ENCODE measurements at regions not wholly inside any gene's neighbourhood (a gene's known extent, or its start where the extent isn't known, plus 50 kb on each side); places are given as distances from the start of the nearest gene placed in this dataset.

DNA sequence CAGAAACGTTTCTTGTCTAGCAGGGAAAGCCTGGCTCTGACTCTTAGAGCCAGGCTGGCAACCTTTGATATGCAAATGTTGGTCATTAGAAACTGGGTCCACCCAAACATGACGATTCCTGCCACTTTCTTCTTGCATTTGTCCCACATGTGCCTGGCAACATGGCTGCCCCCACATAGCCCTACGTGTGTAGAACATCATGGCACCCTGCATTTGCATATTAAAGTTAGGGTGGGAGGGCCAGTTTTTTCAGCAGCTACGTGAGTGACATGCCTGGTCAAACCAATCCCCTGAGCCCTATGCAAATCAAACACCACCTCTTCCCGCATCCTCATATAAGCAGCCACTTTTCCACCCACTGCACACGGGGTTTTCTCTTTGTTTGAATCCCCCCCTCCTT lies 95.0 kb downstream of the LIG4 start:
- TF ChIP-seq CTCF (IDR thresholded peaks at IDR 0.05) (no peak), USF1 (CRISPR knock-in tag; IDR thresholded peaks at IDR 0.05) (no peak), SMAD3 (CRISPR knock-in tag; IDR thresholded peaks at IDR 0.05; ENCODE audit: borderline replicate concordance) (no peak), ZNF416 (CRISPR knock-in tag; IDR thresholded peaks at IDR 0.05) (no peak), CBFB (CRISPR knock-in tag; IDR thresholded peaks at IDR 0.05; ENCODE audit: low read depth) (no peak), OVOL2 (CRISPR knock-in tag; IDR thresholded peaks at IDR 0.05; ENCODE audit: borderline replicate concordance) (no peak)
- TF ChIP-seq, protein P1, sequence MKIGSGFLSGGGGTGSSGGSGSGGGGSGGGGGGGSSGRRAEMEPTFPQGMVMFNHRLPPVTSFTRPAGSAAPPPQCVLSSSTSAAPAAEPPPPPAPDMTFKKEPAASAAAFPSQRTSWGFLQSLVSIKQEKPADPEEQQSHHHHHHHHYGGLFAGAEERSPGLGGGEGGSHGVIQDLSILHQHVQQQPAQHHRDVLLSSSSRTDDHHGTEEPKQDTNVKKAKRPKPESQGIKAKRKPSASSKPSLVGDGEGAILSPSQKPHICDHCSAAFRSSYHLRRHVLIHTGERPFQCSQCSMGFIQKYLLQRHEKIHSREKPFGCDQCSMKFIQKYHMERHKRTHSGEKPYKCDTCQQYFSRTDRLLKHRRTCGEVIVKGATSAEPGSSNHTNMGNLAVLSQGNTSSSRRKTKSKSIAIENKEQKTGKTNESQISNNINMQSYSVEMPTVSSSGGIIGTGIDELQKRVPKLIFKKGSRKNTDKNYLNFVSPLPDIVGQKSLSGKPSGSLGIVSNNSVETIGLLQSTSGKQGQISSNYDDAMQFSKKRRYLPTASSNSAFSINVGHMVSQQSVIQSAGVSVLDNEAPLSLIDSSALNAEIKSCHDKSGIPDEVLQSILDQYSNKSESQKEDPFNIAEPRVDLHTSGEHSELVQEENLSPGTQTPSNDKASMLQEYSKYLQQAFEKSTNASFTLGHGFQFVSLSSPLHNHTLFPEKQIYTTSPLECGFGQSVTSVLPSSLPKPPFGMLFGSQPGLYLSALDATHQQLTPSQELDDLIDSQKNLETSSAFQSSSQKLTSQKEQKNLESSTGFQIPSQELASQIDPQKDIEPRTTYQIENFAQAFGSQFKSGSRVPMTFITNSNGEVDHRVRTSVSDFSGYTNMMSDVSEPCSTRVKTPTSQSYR (CRISPR knock-in tag; IDR thresholded peaks at IDR 0.05), result no peak
- TF ChIP-seq, protein P2, sequence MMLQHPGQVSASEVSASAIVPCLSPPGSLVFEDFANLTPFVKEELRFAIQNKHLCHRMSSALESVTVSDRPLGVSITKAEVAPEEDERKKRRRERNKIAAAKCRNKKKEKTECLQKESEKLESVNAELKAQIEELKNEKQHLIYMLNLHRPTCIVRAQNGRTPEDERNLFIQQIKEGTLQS (CRISPR knock-in tag; conservative IDR thresholded peaks at IDR 0.05), result no peak
